HepG2 (cell line): ENCODE measurements at regions not wholly inside any gene's neighbourhood (a gene's known extent, or its start where the extent isn't known, plus 50 kb on each side); places are given as distances from the start of the nearest gene placed in this dataset.

Source experiments
- ATAC-seq: fragments of 200-7000 bp; cut with Tn5 transposase; 3 replicates; pipeline ENCODE4 v1.9.1; 2020; ENCODE audit warnings: mild to moderate bottlenecking, moderate library complexity
- BruUV-seq: library from RNA; stranded (reverse); fragments of 400-500 nt; replicated peaks from 2 replicates; lab custom pipeline; 2021; lab: Mats Ljungman, UMichigan
- CTCF ChIA-PET: fragments of 300-600 bp; formaldehyde crosslinking; extraction: SDS; loops from one replicate; lab custom pipeline; 2021; ENCODE audit warnings: low total read pairs, inconsistent platforms, low intra/inter-chr PET ratio; lab: Yijun Ruan, JAX
- POLR2A ChIA-PET: fragments of 350-600 bp; sonication (Branson Sonifier 250); formaldehyde crosslinking; loops from one replicate; lab custom pipeline; 2020; ENCODE audit warnings: antibody characterized with exemption, inconsistent platforms; lab: Yijun Ruan, JAX
- DNase-seq: peaks from one replicate; pipeline ENCODE4 v3.0.0-alpha.2; 2015; ENCODE audit warnings: low spot score
- FAIRE-seq: peaks from 3 replicates; lab custom pipeline; 2011; peaks lifted over from hg19 to GRCh38; lab: Jason Lieb, UNC
- H2AFZ ChIP-seq: one replicate; pipeline ENCODE4 v1.6.1; 2011; ENCODE audit warnings: low read length, inconsistent platforms
- H3K27ac ChIP-seq: fragments of 300-600 bp; 3 replicates; pipeline ENCODE4 v1.8.0; 2011; ENCODE audit warnings: mixed run types, mild to moderate bottlenecking, mixed read lengths, low read length, inconsistent platforms; ENCODE audit not compliant: insufficient read depth; ENCODE audit errors: extremely low read length
- H3K27me3 ChIP-seq, 2 experiments: fragments of 200-600 bp in 1 of 2; 2 replicates in 1 of 2; 3 replicates in 1 of 2; pipeline versions ENCODE4 v1.6.0 to v1.8.0; 2011; ENCODE audit warnings: low read length in 2 of 2, mild to moderate bottlenecking in 2 of 2, moderate library complexity in 2 of 2, inconsistent platforms in 1 of 2; ENCODE audit not compliant: insufficient read depth in 2 of 2, control insufficient read depth in 1 of 2
- H3K36me3 ChIP-seq, 2 experiments: fragments of 200-600 bp in 1 of 2; replicated peaks in 1 of 2; 2 replicates in 1 of 2; 3 replicates in 1 of 2; pipeline versions ENCODE4 v1.5.1 to v1.8.0; 2011; ENCODE audit warnings: low read length in 2 of 2, inconsistent platforms in 1 of 2; ENCODE audit not compliant: insufficient read depth in 2 of 2, control insufficient read depth in 1 of 2
- H3K4me1 ChIP-seq: 2 replicates; pipeline ENCODE4 v1.5.1; 2012; ENCODE audit warnings: low read length, inconsistent platforms; ENCODE audit not compliant: insufficient read depth
- H3K4me2 ChIP-seq: 2 replicates; pipeline ENCODE4 v1.6.0; 2011; ENCODE audit warnings: low read depth, low read length, inconsistent platforms
- H3K4me3 ChIP-seq, 3 experiments: fragments of 200-600 bp in 1 of 3; sonication (generic), shearing (Covaris generic) in 1 of 3; replicated peaks in 1 of 3; 2 replicates each; pipeline ENCODE4 v1.5.1; 2011 to 2016; ENCODE audit warnings: low read length in 3 of 3, inconsistent platforms in 2 of 3, low read depth in 2 of 3, mild to moderate bottlenecking in 2 of 3, control low read depth in 1 of 3, mixed read lengths in 1 of 3; ENCODE audit not compliant: insufficient read depth in 1 of 3
- H3K79me2 ChIP-seq: one replicate; pipeline ENCODE4 v1.6.1; 2011; ENCODE audit warnings: low read length, inconsistent platforms; ENCODE audit not compliant: insufficient read depth
- H3K9ac ChIP-seq: 2 replicates; pipeline ENCODE4 v1.6.0; 2011; ENCODE audit warnings: mild to moderate bottlenecking, low read depth, low read length, inconsistent platforms; ENCODE audit not compliant: insufficient read depth
- H3K9me3 ChIP-seq: 2 replicates; pipeline ENCODE4 v1.5.1; 2012; ENCODE audit warnings: mild to moderate bottlenecking, low read length
- H4K20me1 ChIP-seq: 2 replicates; pipeline ENCODE4 v1.6.0; 2011; ENCODE audit warnings: inconsistent platforms, mild to moderate bottlenecking, low read length, moderate library complexity; ENCODE audit not compliant: insufficient read depth
- HNRNPK ChIP-seq: fragments of 200-400 bp; formaldehyde crosslinking; IDR thresholded peaks from 2 replicates; pipeline ENCODE4 v1.6.1; 2018; ENCODE audit warnings: low read length, low read depth, moderate library complexity, mild to moderate bottlenecking; ENCODE audit not compliant: poor library complexity, severe bottlenecking
- HNRNPLL ChIP-seq: fragments of 200-400 bp; formaldehyde crosslinking; IDR thresholded peaks from 2 replicates; pipeline ENCODE4 v1.6.1; 2017; ENCODE audit warnings: mild to moderate bottlenecking, low read depth, low read length; ENCODE audit not compliant: poor library complexity, severe bottlenecking
- MIXL1 ChIP-seq: IDR thresholded peaks from 2 replicates; pipeline ENCODE4 v1.6.1; 2016
- NONO ChIP-seq, 2 experiments: fragments of 450-650 bp in 1 of 2; sonication (generic) in 1 of 2; formaldehyde crosslinking in 1 of 2; IDR thresholded peaks in 1 of 2; conservative IDR thresholded peaks in 1 of 2; 2 replicates each; pipeline versions ENCODE4 v1.6.1 to v1.8.0; 2017 to 2022; ENCODE audit warnings: mild to moderate bottlenecking in 1 of 2, missing genetic modification reagents in 1 of 2, moderate library complexity in 1 of 2
- PCBP1 ChIP-seq: fragments of 200-400 bp; formaldehyde crosslinking; IDR thresholded peaks from 2 replicates; pipeline ENCODE4 v1.6.1; 2017; ENCODE audit warnings: mild to moderate bottlenecking, low read depth, low read length, borderline replicate concordance
- PCBP2 ChIP-seq: fragments of 200-400 bp; formaldehyde crosslinking; optimal IDR thresholded peaks from 2 replicates; pipeline ENCODE3; 2018; ENCODE audit warnings: low read length, low read depth; ENCODE audit not compliant: poor library complexity, severe bottlenecking
- SALL2 ChIP-seq: sonication (generic); formaldehyde crosslinking; IDR thresholded peaks from 2 replicates; pipeline ENCODE4 v1.8.1; 2023; ENCODE audit warnings: mild to moderate bottlenecking, missing genetic modification reagents, inconsistent platforms
- ZNF331 ChIP-seq: sonication (generic); formaldehyde crosslinking; IDR thresholded peaks from 2 replicates; pipeline ENCODE4 v1.4.0; 2020; ENCODE audit warnings: missing genetic modification reagents
- ZNF770 ChIP-seq: sonication (generic); formaldehyde crosslinking; IDR thresholded peaks from 2 replicates; pipeline ENCODE4 v1.5.0; 2020; ENCODE audit warnings: mild to moderate bottlenecking, missing genetic modification reagents
- WGBS: methylation state at CpG from one replicate; pipeline ENCODE4 v1.1.6; 2017; ENCODE audit warnings: low lambda C conversion rate; 5-methylcytosine and 5-hydroxymethylcytosine counted together
- in situ Hi-C: cut with HindIII; loops from 2 replicates; pipeline ENCODE4 v1.10.0; 2017; ENCODE audit warnings: low pct_unique_long_range_greater_than_20kb; ENCODE audit not compliant: extremely low pct_ligation_motif_present
- intact Hi-C: fragments of 100-400 bp; cut with micrococcal nuclease; formaldehyde crosslinking; loops from one replicate; pipeline ENCODE4 v1.10.0; 2022; ENCODE audit not compliant: unreplicated experiment

- in situ Hi-C loops (no loop called here), intact Hi-C loops (no loop called here)
- Histone ChIP-seq H3K27ac (no peak overlapping the region), H4K20me1 (no peaks in the 10 kb centered on the region), H2AFZ (no peak overlapping the region), H3K9ac (no peak overlapping the region), H3K36me3 (no peaks in the 10 kb centered on the region), H3K79me2 (no peaks in the 10 kb centered on the region), H3K4me2 (no peak overlapping the region), H3K4me3 (no peak overlapping the region), H3K4me1 (no peaks in the 10 kb centered on the region), H3K27me3 (no peaks in the 10 kb centered on the region), H3K9me3 (peaks cover 44% of the 10 kb centered on the region)
- no peak for DNase-seq
- ATAC-seq = no peak
- POLR2A ChIA-PET = no interaction called here
- BruUV-seq = no TSS peak
- FAIRE-seq = no peak
- WGBS = 5% methylated on average over 1 of the region's 1 CpG
- TF ChIP-seq NONO (IDR thresholded peaks at IDR 0.05) = 0 out of 2 replicates have a peak, but pooled peaks have one; percentile 35
- no peak for TF ChIP-seq NONO (CRISPR knock-in tag; conservative IDR thresholded peaks at IDR 0.05)
- TF ChIP-seq HNRNPK = peak; percentile 92
- no peak for TF ChIP-seq ZNF331 (CRISPR knock-in tag)
- no peak for TF ChIP-seq SALL2 (CRISPR knock-in tag)
- no peak for TF ChIP-seq ZNF770 (CRISPR knock-in tag)
- no peak for TF ChIP-seq HNRNPLL
- peak; percentile 92; the same call in 1 of the 2 replicates for TF ChIP-seq PCBP1
- no peak for TF ChIP-seq MIXL1 (CRISPR knock-in tag)
- peak; percentile 98 for TF ChIP-seq PCBP2
- CTCF ChIA-PET = no interaction called here
These were observed 311.0 kb upstream of the FSHR start for GRCh38 chr2:49465157-49465831.
